ENCODE measurements at regions not wholly inside any gene's neighbourhood (a gene's known extent, or its start where the extent isn't known, plus 50 kb on each side); places are given as distances from the start of the nearest gene placed in this dataset.

- Mint-ChIP-seq H3K4me1 (peaks cover 19% of the 10 kb centered on the region), H3K9me3 (no peaks in the 10 kb centered on the region), H3K27me3 (ENCODE audit: low read depth) (no peaks in the 10 kb centered on the region), H3K27ac (no peak overlapping the region), H3K36me3 (peaks cover 12% of the 10 kb centered on the region), H3K4me3 (no peak overlapping the region)
- ChIA-PET CTCF (interaction anchor here (1.7 kb wide), 1 partner anchor 245 kb away, joined by 3 read pairs; no protein-coding TSS in a partner anchor), POLR2A (no interaction called here)
- no peak for ATAC-seq
- TF ChIP-seq, protein P1, sequence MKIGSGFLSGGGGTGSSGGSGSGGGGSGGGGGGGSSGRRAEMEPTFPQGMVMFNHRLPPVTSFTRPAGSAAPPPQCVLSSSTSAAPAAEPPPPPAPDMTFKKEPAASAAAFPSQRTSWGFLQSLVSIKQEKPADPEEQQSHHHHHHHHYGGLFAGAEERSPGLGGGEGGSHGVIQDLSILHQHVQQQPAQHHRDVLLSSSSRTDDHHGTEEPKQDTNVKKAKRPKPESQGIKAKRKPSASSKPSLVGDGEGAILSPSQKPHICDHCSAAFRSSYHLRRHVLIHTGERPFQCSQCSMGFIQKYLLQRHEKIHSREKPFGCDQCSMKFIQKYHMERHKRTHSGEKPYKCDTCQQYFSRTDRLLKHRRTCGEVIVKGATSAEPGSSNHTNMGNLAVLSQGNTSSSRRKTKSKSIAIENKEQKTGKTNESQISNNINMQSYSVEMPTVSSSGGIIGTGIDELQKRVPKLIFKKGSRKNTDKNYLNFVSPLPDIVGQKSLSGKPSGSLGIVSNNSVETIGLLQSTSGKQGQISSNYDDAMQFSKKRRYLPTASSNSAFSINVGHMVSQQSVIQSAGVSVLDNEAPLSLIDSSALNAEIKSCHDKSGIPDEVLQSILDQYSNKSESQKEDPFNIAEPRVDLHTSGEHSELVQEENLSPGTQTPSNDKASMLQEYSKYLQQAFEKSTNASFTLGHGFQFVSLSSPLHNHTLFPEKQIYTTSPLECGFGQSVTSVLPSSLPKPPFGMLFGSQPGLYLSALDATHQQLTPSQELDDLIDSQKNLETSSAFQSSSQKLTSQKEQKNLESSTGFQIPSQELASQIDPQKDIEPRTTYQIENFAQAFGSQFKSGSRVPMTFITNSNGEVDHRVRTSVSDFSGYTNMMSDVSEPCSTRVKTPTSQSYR (CRISPR knock-in tag; IDR thresholded peaks at IDR 0.05) = no peak
- TF ChIP-seq NR3C1 (CRISPR knock-in tag; conservative IDR thresholded peaks at IDR 0.05; ENCODE audit: low read depth) (no peak), USF2 (CRISPR knock-in tag; IDR thresholded peaks at IDR 0.05) (no peak), ZNF263 (CRISPR knock-in tag; IDR thresholded peaks at IDR 0.05; ENCODE audit: low read depth) (no peak)
- TF ChIP-seq, protein P2, sequence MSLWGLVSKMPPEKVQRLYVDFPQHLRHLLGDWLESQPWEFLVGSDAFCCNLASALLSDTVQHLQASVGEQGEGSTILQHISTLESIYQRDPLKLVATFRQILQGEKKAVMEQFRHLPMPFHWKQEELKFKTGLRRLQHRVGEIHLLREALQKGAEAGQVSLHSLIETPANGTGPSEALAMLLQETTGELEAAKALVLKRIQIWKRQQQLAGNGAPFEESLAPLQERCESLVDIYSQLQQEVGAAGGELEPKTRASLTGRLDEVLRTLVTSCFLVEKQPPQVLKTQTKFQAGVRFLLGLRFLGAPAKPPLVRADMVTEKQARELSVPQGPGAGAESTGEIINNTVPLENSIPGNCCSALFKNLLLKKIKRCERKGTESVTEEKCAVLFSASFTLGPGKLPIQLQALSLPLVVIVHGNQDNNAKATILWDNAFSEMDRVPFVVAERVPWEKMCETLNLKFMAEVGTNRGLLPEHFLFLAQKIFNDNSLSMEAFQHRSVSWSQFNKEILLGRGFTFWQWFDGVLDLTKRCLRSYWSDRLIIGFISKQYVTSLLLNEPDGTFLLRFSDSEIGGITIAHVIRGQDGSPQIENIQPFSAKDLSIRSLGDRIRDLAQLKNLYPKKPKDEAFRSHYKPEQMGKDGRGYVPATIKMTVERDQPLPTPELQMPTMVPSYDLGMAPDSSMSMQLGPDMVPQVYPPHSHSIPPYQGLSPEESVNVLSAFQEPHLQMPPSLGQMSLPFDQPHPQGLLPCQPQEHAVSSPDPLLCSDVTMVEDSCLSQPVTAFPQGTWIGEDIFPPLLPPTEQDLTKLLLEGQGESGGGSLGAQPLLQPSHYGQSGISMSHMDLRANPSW (CRISPR knock-in tag; conservative IDR thresholded peaks at IDR 0.05; ENCODE audit: low read depth) = no peak
- DNase-seq (ENCODE audit: low spot score) = no peak
Observed at GRCh38 chr2:120940319-120940696, 204.6 kb downstream of the GLI2 start.

DNA sequence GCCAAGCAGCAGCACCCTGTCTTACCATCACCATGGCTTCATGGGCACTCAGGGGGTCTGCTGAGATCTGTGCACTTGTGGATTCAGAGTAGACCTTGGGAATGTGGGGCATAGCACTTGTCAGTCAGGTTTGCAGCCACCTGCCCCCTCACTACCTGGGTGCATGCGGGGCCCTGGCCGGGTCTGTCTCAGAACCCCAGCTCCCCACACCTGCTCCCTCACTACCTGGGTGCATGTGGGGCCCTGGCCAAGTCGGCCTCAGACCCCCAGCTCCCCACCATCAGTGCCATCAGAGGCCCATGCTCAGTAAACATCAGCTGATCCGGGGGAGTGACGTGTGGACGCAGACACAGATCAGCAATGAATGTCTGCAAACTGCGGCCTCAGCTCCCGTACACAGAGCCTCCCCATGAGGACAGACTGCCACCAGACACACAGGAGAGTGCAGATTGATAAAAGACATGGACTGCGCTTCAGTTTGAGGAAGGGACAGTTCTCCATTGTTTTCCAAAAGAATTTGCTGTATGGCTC, 205.1 kb downstream of the GLI2 start:
- peak overlapping the region; percentile 37 for H3K27ac Mint-ChIP-seq
- peaks cover 12% of the 10 kb centered on the region for H3K36me3 Mint-ChIP-seq
- no peak overlapping the region for H3K4me3 Mint-ChIP-seq
- ATAC-seq (no peak), DNase-seq (ENCODE audit: low spot score) (no peak)
- no peaks in the 10 kb centered on the region for H3K9me3 Mint-ChIP-seq
- ChIA-PET CTCF (interaction anchor here (1.7 kb wide), 1 partner anchor 245 kb away, joined by 3 read pairs; no protein-coding TSS in a partner anchor), POLR2A (no interaction called here)
- TF ChIP-seq ZNF138 (CRISPR knock-in tag; conservative IDR thresholded peaks at IDR 0.05) (no peak), JAZF1 (CRISPR knock-in tag; IDR thresholded peaks at IDR 0.05) (no peak), ZNF671 (CRISPR knock-in tag; IDR thresholded peaks at IDR 0.05) (no peak), ATF1 (CRISPR knock-in tag; IDR thresholded peaks at IDR 0.05) (no peak), ETV6 (CRISPR knock-in tag; IDR thresholded peaks at IDR 0.05) (no peak), ZNF317 (CRISPR knock-in tag; IDR thresholded peaks at IDR 0.05; ENCODE audit: borderline replicate concordance, low read depth) (no peak), MAX (CRISPR knock-in tag; IDR thresholded peaks at IDR 0.05) (no peak), CDX4 (CRISPR knock-in tag; IDR thresholded peaks at IDR 0.05; ENCODE audit: borderline replicate concordance) (no peak), FOXP1 (CRISPR knock-in tag; IDR thresholded peaks at IDR 0.05; ENCODE audit: borderline replicate concordance) (no peak), GTF2I (CRISPR knock-in tag; conservative IDR thresholded peaks at IDR 0.05) (no peak)
- TF ChIP-seq, protein P1 (CRISPR knock-in tag; IDR thresholded peaks at IDR 0.05) = no peak
- H3K27me3 Mint-ChIP-seq (ENCODE audit: low read depth) = no peaks in the 10 kb centered on the region
- H3K4me1 Mint-ChIP-seq = peaks cover 15% of the 10 kb centered on the region
